KMS-11 (cell line): ENCODE measurements at regions not wholly inside any gene's neighbourhood (a gene's known extent, or its start where the extent isn't known, plus 50 kb on each side); places are given as distances from the start of the nearest gene placed in this dataset.

Experiments used
- H2AFZ ChIP-seq: fragments of 200-600 bp; sonication (generic); 2 replicates; pipeline ENCODE4 v1.6.1; 2016; ENCODE audit warnings: antibody characterized with exemption, mixed run types, low read depth
- H3K27ac ChIP-seq: fragments of 200-600 bp; sonication (generic); 2 replicates; pipeline ENCODE4 v1.6.1; 2016; ENCODE audit warnings: mild to moderate bottlenecking, mixed run types
- H3K27me3 ChIP-seq: fragments of 200-600 bp; sonication (generic); 2 replicates; pipeline ENCODE4 v1.6.1; 2017; ENCODE audit warnings: mild to moderate bottlenecking, low read depth, mixed run types, moderate library complexity; ENCODE audit not compliant: insufficient read depth
- H3K36me3 ChIP-seq: fragments of 200-600 bp; sonication (generic); 2 replicates; pipeline ENCODE4 v1.6.1; 2017; ENCODE audit warnings: mild to moderate bottlenecking, mixed run types; ENCODE audit not compliant: insufficient read depth
- H3K4me1 ChIP-seq: fragments of 200-600 bp; sonication (generic); 2 replicates; pipeline ENCODE4 v1.6.1; 2016; ENCODE audit warnings: mild to moderate bottlenecking, low read depth, mixed run types; ENCODE audit not compliant: poor library complexity, severe bottlenecking
- H3K4me2 ChIP-seq: fragments of 200-600 bp; sonication (generic); 2 replicates; pipeline ENCODE4 v1.7.0; 2016; ENCODE audit warnings: mild to moderate bottlenecking, mixed run types
- H3K4me3 ChIP-seq: fragments of 200-600 bp; sonication (generic); IDR thresholded peaks from 2 replicates; pipeline ENCODE4 v1.6.1; 2017; ENCODE audit warnings: low read depth, low read length, mixed read lengths; ENCODE audit not compliant: insufficient read depth
- H3K79me2 ChIP-seq: fragments of 200-600 bp; sonication (generic); 2 replicates; pipeline ENCODE4 v1.6.1; 2016; ENCODE audit warnings: low read depth, mixed run types; ENCODE audit not compliant: insufficient read depth
- H3K9ac ChIP-seq: fragments of 200-600 bp; sonication (generic); 2 replicates; pipeline ENCODE4 v1.6.1; 2016; ENCODE audit warnings: mild to moderate bottlenecking, mixed run types
- H4K20me1 ChIP-seq: fragments of 200-600 bp; sonication (generic); 2 replicates; pipeline ENCODE4 v1.6.1; 2016; ENCODE audit warnings: mild to moderate bottlenecking, mixed run types; ENCODE audit not compliant: insufficient read depth
- TF ChIP-seq, protein P1 (sequence below): fragments of 200-600 bp; sonication (generic); conservative IDR thresholded peaks from 2 replicates; pipeline ENCODE4 v1.6.1; 2017; ENCODE audit warnings: low read depth, mild to moderate bottlenecking, antibody characterized with exemption, low read length, moderate library complexity, mixed read lengths

- no peaks in the 10 kb centered on the region for H3K27me3 ChIP-seq
- no peaks in the 10 kb centered on the region for H3K36me3 ChIP-seq
- TF ChIP-seq, protein P1, sequence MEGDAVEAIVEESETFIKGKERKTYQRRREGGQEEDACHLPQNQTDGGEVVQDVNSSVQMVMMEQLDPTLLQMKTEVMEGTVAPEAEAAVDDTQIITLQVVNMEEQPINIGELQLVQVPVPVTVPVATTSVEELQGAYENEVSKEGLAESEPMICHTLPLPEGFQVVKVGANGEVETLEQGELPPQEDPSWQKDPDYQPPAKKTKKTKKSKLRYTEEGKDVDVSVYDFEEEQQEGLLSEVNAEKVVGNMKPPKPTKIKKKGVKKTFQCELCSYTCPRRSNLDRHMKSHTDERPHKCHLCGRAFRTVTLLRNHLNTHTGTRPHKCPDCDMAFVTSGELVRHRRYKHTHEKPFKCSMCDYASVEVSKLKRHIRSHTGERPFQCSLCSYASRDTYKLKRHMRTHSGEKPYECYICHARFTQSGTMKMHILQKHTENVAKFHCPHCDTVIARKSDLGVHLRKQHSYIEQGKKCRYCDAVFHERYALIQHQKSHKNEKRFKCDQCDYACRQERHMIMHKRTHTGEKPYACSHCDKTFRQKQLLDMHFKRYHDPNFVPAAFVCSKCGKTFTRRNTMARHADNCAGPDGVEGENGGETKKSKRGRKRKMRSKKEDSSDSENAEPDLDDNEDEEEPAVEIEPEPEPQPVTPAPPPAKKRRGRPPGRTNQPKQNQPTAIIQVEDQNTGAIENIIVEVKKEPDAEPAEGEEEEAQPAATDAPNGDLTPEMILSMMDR = no peak
- H3K79me2 ChIP-seq = no peaks in the 10 kb centered on the region
- no peak overlapping the region for H3K9ac ChIP-seq
- no peaks in the 10 kb centered on the region for H4K20me1 ChIP-seq
- H3K27ac ChIP-seq = no peak overlapping the region
- no peak overlapping the region for H3K4me2 ChIP-seq
- H3K4me3 ChIP-seq = no peak overlapping the region
- H3K4me1 ChIP-seq = no peaks in the 10 kb centered on the region
- no peak overlapping the region for H2AFZ ChIP-seq
These were observed 142.7 kb upstream of the SYT6 start for GRCh38 chr1:114296413-114296812.

- no peak overlapping the region for H3K9ac ChIP-seq
- no peaks in the 10 kb centered on the region for H3K79me2 ChIP-seq
- no peaks in the 10 kb centered on the region for H3K36me3 ChIP-seq
- no peaks in the 10 kb centered on the region for H3K27me3 ChIP-seq
- no peak overlapping the region for H3K27ac ChIP-seq
- TF ChIP-seq, protein P1 = no peak
- H3K4me3 ChIP-seq = no peak overlapping the region
- no peaks in the 10 kb centered on the region for H3K4me1 ChIP-seq
- H3K4me2 ChIP-seq = no peak overlapping the region
- no peak overlapping the region for H2AFZ ChIP-seq
- no peaks in the 10 kb centered on the region for H4K20me1 ChIP-seq
These were observed 141.7 kb upstream of the SYT6 start for GRCh38 chr1:114295321-114295720.

GRCh38 chr1:114292835-114293234 lies 139.2 kb upstream of the SYT6 start:
- H3K27ac ChIP-seq = no peak overlapping the region
- H4K20me1 ChIP-seq = no peaks in the 10 kb centered on the region
- H3K79me2 ChIP-seq = no peaks in the 10 kb centered on the region
- TF ChIP-seq, protein P1 = no peak
- no peak overlapping the region for H3K9ac ChIP-seq
- no peaks in the 10 kb centered on the region for H3K4me1 ChIP-seq
- no peak overlapping the region for H3K4me2 ChIP-seq
- H3K36me3 ChIP-seq = no peaks in the 10 kb centered on the region
- no peak overlapping the region for H2AFZ ChIP-seq
- no peaks in the 10 kb centered on the region for H3K27me3 ChIP-seq
- no peak overlapping the region for H3K4me3 ChIP-seq

DNA sequence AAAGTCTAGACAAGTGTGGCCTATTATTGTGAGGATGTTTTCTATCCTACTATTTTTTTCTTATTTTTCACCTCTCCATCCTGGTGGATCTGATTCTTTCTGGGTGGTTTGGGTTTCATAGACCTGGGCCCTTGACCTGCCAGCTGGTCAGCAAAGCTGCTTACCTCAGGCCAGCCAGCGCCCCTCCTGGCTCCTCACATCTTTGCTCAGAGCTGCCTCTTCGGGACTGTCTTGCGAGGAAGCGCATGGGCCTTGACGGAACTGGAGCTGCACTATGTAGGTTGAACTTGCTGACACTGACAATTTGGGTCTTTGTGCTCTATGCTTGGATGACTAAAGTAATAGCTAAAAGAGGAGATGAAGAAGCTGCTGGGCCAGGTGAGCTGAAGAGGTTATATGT lies 138.5 kb upstream of the SYT6 start:
- Histone ChIP-seq H3K4me3 (no peak overlapping the region), H2AFZ (no peak overlapping the region), H3K4me1 (no peaks in the 10 kb centered on the region), H3K36me3 (no peaks in the 10 kb centered on the region), H3K79me2 (no peaks in the 10 kb centered on the region), H3K27ac (no peak overlapping the region), H4K20me1 (no peaks in the 10 kb centered on the region), H3K9ac (no peak overlapping the region), H3K4me2 (no peak overlapping the region), H3K27me3 (no peaks in the 10 kb centered on the region)
- TF ChIP-seq, protein P1 = no peak

- Histone ChIP-seq H2AFZ (no peak overlapping the region), H3K4me1 (no peaks in the 10 kb centered on the region), H3K79me2 (no peaks in the 10 kb centered on the region), H3K4me2 (no peak overlapping the region), H3K4me3 (no peak overlapping the region), H3K27ac (no peak overlapping the region), H3K9ac (no peak overlapping the region), H3K36me3 (no peaks in the 10 kb centered on the region), H3K27me3 (no peaks in the 10 kb centered on the region), H4K20me1 (no peaks in the 10 kb centered on the region)
- TF ChIP-seq, protein P1 = no peak
These were observed 137.1 kb upstream of the SYT6 start for GRCh38 chr1:114290776-114291175.
